MM.1S (cell line): ENCODE measurements at regions not wholly inside any gene's neighbourhood (a gene's known extent, or its start where the extent isn't known, plus 50 kb on each side); places are given as distances from the start of the nearest gene placed in this dataset.
"Not testable (repeated sequence)": the region's sequence is repeated elsewhere in the genome, so short reads cannot be mapped to it uniquely, and the experiment has no call there.

Experiments used
- DNase-seq: peaks from one replicate; pipeline ENCODE4 v3.0.0-alpha.2; 2015
- H2AFZ ChIP-seq: fragments of 300-600 bp; sonication (generic); 2 replicates; pipeline ENCODE4 v1.6.0; 2016; ENCODE audit warnings: antibody characterized with exemption, low read length
- H3F3A ChIP-seq: fragments of 300-600 bp; sonication (generic); 2 replicates; pipeline ENCODE4 v1.6.1; 2016; ENCODE audit warnings: mild to moderate bottlenecking, antibody characterized with exemption, low read length, moderate library complexity, mixed read lengths; ENCODE audit not compliant: insufficient read depth
- H3K27ac ChIP-seq: fragments of 300-600 bp; sonication (generic); 2 replicates; pipeline ENCODE4 v1.5.1; 2016; ENCODE audit warnings: mild to moderate bottlenecking, low read length
- H3K27me3 ChIP-seq: fragments of 300-600 bp; sonication (generic); replicated peaks from 2 replicates; pipeline ENCODE4 v1.6.0; 2016; ENCODE audit warnings: low read length; ENCODE audit not compliant: insufficient read depth
- H3K36me3 ChIP-seq: fragments of 300-600 bp; sonication (generic); replicated peaks from 2 replicates; pipeline ENCODE4 v1.6.1; 2016; ENCODE audit warnings: mild to moderate bottlenecking, low read length, mixed read lengths; ENCODE audit not compliant: insufficient read depth
- H3K4me1 ChIP-seq: fragments of 300-600 bp; sonication (generic); 2 replicates; pipeline ENCODE4 v1.6.1; 2016; ENCODE audit warnings: low read length, mixed read lengths
- H3K4me2 ChIP-seq: fragments of 300-600 bp; sonication (generic); 2 replicates; pipeline ENCODE4 v1.6.0; 2016; ENCODE audit warnings: low read depth, low read length
- H3K4me3 ChIP-seq: fragments of 300-600 bp; sonication (generic); 2 replicates; pipeline ENCODE4 v1.5.1; 2016; ENCODE audit warnings: low read length, mixed read lengths
- H3K79me2 ChIP-seq: fragments of 300-600 bp; sonication (generic); 2 replicates; pipeline ENCODE4 v1.6.1; 2016; ENCODE audit warnings: mixed run types, low read length, mixed read lengths
- H3K9ac ChIP-seq: fragments of 300-600 bp; sonication (generic); 2 replicates; pipeline ENCODE4 v1.6.1; 2016; ENCODE audit warnings: low read length, mixed read lengths
- H3K9me2 ChIP-seq: fragments of 300-600 bp; sonication (generic); replicated peaks from 2 replicates; pipeline ENCODE4 v1.6.1; 2016; ENCODE audit warnings: mild to moderate bottlenecking, low read length, mixed read lengths; ENCODE audit not compliant: insufficient read depth
- H3K9me3 ChIP-seq: fragments of 300-600 bp; sonication (generic); replicated peaks from 2 replicates; pipeline ENCODE4 v1.6.1; 2016; ENCODE audit warnings: mild to moderate bottlenecking, low read length, mixed read lengths; ENCODE audit not compliant: insufficient read depth
- H4K20me1 ChIP-seq: fragments of 300-600 bp; sonication (generic); 2 replicates; pipeline ENCODE4 v1.6.1; 2016; ENCODE audit warnings: mild to moderate bottlenecking, low read length, moderate library complexity, mixed read lengths; ENCODE audit not compliant: insufficient read depth
- CTCF ChIP-seq: fragments of 300-600 bp; sonication (generic); IDR thresholded peaks from 2 replicates; pipeline ENCODE4 v1.5.1; 2016; ENCODE audit warnings: antibody characterized with exemption, low read length, mixed read lengths
- EZH2 ChIP-seq: fragments of 300-600 bp; sonication (generic); optimal IDR thresholded peaks from 2 replicates; pipeline ENCODE3; 2017; ENCODE audit warnings: low read depth, mild to moderate bottlenecking, antibody characterized with exemption, low read length, mixed read lengths
- EZH2phosphoT487 ChIP-seq: fragments of 300-600 bp; sonication (generic); IDR thresholded peaks from 2 replicates; pipeline ENCODE4 v1.6.1; 2018; ENCODE audit warnings: antibody characterized with exemption, low read length

DNA sequence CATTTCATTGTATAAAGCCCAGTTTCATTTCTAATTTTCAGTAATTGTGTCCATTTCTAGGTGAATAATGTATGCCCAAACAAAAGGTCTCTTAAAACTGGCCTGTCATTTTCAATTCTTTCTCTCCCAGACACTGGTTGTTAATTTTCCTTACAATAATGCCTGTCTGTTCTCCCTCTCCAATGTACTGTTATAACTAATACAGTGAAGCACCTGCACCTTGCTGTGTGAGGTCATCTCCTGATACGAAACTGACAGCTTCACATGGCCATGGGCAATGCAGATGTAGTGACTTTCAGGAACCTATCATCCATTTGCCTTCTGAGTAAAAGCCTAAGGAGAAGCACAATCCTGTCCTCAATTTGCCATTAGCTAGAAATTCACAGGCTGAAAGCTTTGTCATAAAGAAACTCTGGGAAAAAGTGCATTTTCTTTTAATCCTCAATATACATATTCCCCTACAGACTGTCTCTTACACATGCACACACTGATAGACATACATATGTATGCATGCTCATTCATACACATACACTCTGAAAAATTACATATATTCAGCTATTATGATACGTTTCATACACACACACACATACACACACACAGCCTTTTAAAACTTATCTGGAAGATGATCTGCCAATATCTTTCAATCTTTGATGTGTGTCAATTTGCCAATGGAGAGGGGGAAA is 1030.3 kb downstream of the TDRD15 start:
- Histone ChIP-seq H4K20me1 (no peaks in the 10 kb centered on the region), H3F3A (no peaks in the 10 kb centered on the region), H3K36me3 (no peaks in the 10 kb centered on the region), H3K9me2 (no peaks in the 10 kb centered on the region), H3K27ac (no peak overlapping the region), H2AFZ (no peak overlapping the region), H3K9ac (no peak overlapping the region), H3K4me1 (no peaks in the 10 kb centered on the region), H3K79me2 (no peaks in the 10 kb centered on the region), H3K27me3 (no peaks in the 10 kb centered on the region), H3K9me3 (no peaks in the 10 kb centered on the region), H3K4me2 (no peak overlapping the region), H3K4me3 (no peak overlapping the region)
- DNase-seq, result no peak
- TF ChIP-seq EZH2 (no peak), EZH2phosphoT487 (no peak)

DNA sequence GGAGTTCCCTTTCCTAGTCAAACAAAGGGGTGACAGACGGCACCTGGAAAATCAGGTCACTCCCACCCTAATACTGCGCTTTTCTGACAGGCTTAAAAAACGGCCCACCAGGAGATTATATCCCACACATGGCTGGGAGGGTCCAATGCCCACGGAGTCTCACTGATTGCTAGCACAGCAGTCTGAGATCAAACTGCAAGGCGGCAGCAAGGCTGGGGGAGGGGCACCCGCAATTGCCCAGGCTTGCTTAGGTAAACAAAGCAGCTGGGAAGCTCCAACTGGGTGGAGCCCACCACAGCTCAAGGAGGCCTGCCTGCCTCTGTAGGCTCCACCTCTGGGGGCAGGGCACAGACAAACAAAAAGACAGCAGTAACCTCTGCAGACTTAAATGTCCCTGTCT is 1032.9 kb downstream of the TDRD15 start:
- H3K36me3 ChIP-seq, H2AFZ ChIP-seq, H3K4me2 ChIP-seq, H4K20me1 ChIP-seq, H3K9ac ChIP-seq, H3K9me2 ChIP-seq, H3K4me1 ChIP-seq, H3K27ac ChIP-seq, H3K79me2 ChIP-seq, H3K4me3 ChIP-seq, DNase-seq, H3K27me3 ChIP-seq, H3K9me3 ChIP-seq, H3F3A ChIP-seq: not testable (repeated sequence)

DNA sequence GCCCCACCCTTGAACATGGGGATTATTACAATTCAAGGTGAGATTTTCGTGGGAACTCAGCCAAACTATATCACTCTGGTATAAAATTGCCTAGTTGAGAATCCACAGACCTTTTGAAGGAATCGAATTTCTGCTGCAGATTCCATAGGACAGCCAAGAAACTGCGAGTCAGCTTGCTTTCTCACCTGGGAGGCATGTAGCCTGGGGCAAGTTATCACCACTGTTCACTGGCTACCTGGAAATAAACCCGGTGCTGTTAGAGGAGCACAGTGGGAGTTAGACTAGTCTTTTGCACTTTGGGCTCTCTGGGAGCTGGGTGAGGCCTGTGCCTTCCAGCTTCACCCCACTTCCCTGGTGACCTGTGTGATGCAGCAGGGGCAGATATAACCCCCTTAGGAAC is 1043.5 kb downstream of the TDRD15 start:
- Histone ChIP-seq H3K4me1 (no peaks in the 10 kb centered on the region), H2AFZ (no peak overlapping the region), H3K9me2 (no peaks in the 10 kb centered on the region), H3K79me2 (no peaks in the 10 kb centered on the region), H3K27me3 (no peaks in the 10 kb centered on the region), H3F3A (no peaks in the 10 kb centered on the region), H3K9me3 (no peaks in the 10 kb centered on the region), H3K4me2 (no peak overlapping the region), H4K20me1 (no peaks in the 10 kb centered on the region), H3K36me3 (no peaks in the 10 kb centered on the region), H3K4me3 (no peak overlapping the region), H3K27ac (no peak overlapping the region), H3K9ac (no peak overlapping the region)
- no peak for DNase-seq
- TF ChIP-seq CTCF, result no peak
- TF ChIP-seq EZH2phosphoT487, result no peak
- no peak for TF ChIP-seq EZH2

DNA sequence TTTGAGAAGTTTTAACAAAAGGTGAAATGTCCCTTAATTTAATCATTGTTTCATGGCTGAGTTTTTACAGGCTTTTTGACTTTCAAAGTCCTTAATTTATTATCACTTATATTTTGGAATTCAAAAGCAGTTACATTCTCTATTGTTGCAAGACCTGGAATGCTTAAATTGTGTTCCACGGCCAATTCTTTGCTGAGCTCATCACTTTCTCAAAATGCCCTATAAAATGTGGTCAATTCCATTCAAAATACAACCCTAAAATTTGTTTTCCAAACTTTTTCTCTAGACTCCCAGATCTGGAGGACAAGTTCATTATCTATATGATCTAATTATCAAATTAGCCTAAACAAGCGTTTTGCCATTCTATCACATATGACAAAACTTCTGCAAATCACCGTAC is 1051.2 kb downstream of the TDRD15 start:
- H3K4me1 ChIP-seq, result no peaks in the 10 kb centered on the region
- H3K79me2 ChIP-seq, result no peaks in the 10 kb centered on the region
- H2AFZ ChIP-seq, result no peak overlapping the region
- no peak overlapping the region for H3K9ac ChIP-seq
- no peak overlapping the region for H3K4me2 ChIP-seq
- H3K9me2 ChIP-seq, result no peaks in the 10 kb centered on the region
- no peak overlapping the region for H3K4me3 ChIP-seq
- H3K9me3 ChIP-seq, result no peaks in the 10 kb centered on the region
- H3F3A ChIP-seq, result no peaks in the 10 kb centered on the region
- no peak overlapping the region for H3K27ac ChIP-seq
- TF ChIP-seq EZH2phosphoT487, result no peak
- no peak for TF ChIP-seq EZH2
- no peak for TF ChIP-seq CTCF
- no peak for DNase-seq
- H4K20me1 ChIP-seq, result no peaks in the 10 kb centered on the region
- H3K36me3 ChIP-seq, result no peaks in the 10 kb centered on the region
- no peaks in the 10 kb centered on the region for H3K27me3 ChIP-seq
